GM21528 (cell line): ENCODE measurements at regions not wholly inside any gene's neighbourhood (a gene's known extent, or its start where the extent isn't known, plus 50 kb on each side); places are given as distances from the start of the nearest gene placed in this dataset.

ENCODE experiments used
- ATAC-seq: cut with Tn5 transposase; IDR thresholded peaks from one replicate; pipeline ENCODE4 v1.9.1; 2021; ENCODE audit warnings: mild to moderate bottlenecking, moderate library complexity; ENCODE audit not compliant: unreplicated experiment, low FRiP score

- ATAC-seq, result no peak
Measured at GRCh38 chr6:170179616-170180324, 111.1 kb downstream of the DLL1 start.

DNA sequence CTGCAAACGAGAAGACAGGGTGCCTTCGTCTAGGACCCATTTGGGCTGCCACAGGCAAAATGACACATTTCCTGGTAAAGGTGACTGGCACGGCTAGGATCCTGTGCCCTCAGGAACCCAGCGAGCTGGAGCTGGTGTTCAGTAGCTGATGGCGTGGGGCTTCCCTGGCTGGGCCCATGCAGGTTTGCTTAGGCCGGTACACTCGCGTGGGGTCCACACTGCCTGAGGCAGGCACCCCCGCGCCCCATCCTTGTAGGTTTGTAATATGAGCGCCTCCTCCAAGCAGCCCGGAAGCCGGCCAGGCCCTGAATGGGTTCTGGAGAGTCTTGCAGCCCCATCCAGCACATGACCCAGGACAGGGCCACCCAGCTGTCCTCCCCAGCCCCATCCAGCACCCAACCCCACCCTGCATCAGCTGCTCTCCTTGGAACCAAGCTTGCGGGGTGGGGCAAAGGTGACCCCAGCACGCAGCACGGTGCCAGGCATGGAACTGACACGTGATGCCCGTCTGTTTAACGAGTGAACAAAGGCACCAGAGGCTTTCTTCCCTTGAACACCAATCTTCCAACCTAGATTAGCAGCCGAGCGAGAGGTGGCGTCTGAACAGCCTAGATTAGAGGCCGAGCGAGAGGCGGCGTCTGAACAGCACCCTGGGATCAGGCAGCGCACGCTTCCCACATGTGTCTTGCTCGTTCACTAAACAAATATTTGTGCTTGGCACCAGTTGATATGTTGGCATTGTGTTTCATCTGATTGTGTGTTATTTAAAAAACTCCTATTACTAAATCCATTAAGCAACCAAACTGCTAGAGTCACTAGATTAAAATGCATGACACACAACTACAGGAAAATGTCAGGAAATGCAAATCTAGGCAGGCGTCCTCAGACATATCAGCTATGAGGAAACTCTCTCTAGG is 112.1 kb downstream of the DLL1 start:
- no peak for ATAC-seq

GRCh38 chr6:170177772-170178560 is 112.9 kb downstream of the DLL1 start:
- ATAC-seq, result no peak

DNA sequence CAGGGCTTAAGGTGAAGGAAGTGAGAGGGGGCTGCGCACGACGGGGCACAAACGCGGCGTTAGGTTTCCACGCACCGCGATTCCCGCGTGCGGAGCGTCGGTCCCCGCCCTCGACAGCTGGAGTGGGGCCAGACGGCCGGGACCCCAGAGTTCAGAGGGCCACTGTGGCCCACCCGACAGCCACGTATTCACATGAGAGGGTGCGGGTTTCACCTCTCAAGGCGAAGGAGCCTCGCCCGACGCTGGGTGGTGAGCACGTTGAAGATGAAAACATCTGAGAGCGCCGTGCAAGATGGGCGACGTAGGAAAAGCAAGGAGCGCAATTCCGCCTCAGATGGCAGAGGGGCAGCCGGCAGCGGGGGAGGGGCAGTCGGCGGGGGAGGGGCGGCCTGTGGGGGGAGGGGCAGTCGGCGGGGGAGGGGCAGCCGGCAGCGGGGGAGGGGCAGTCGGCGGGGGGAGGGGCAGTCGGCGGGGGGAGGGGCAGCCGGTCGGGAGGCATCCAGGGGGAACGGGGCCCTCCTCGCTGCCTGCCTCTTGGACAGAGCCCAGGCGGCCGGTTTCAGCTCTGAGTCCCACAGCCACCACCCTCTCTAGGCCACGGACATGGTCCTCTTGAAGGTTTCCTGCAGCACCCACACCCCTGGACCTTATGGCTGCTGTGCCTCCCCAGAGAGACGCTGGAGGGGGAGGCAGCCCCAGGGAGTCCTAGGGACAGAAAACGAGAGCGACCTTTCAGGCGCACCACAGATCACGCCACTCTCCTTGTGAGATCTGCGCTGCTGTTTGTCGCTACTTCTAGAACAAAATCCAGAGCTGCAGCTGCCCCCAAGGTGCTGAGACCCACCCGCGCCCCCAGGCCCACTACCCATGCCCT is 113.7 kb downstream of the DLL1 start:
- ATAC-seq, result no peak

DNA sequence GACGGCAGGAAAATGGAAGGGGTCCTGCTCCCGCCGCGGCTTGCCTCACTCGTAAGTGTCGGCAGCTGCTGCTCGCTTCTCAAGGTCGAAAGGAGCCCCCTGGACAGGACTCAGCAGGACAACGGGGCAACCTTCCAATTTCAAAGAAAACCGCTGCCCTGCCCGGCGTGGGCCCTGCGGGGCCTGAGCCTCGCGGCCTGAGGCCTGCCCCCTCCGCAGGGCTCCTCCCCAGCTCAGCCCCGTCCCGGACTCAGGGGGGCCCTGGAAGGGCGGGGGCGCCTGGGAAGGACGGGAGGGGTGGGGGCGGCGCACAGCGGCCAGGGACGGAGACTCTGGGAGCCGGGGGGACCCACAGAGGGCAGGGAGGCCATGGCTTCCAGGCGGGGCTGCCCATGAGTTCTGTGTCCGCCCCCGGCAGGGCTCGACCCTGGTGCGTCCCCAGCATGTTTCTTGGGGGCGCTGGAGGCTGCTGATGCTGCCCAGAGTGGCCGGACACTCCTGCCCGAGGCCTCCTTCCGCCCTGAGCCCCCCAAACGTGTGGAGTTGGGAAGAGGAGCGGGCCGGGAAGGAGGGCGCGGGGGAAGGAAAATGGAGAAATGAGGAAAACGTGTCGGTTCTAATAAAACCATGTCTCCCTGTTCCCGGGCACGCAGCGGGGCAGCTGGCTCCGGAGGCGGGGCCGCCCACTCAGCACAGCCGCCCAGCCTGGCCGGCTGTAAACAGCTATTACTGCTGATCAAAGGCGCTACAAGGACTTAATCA is 114.6 kb downstream of the DLL1 start:
- no peak for ATAC-seq

- ATAC-seq, result no peak
Measured at GRCh38 chr6:170175644-170176135, 115.2 kb downstream of the DLL1 start.

DNA sequence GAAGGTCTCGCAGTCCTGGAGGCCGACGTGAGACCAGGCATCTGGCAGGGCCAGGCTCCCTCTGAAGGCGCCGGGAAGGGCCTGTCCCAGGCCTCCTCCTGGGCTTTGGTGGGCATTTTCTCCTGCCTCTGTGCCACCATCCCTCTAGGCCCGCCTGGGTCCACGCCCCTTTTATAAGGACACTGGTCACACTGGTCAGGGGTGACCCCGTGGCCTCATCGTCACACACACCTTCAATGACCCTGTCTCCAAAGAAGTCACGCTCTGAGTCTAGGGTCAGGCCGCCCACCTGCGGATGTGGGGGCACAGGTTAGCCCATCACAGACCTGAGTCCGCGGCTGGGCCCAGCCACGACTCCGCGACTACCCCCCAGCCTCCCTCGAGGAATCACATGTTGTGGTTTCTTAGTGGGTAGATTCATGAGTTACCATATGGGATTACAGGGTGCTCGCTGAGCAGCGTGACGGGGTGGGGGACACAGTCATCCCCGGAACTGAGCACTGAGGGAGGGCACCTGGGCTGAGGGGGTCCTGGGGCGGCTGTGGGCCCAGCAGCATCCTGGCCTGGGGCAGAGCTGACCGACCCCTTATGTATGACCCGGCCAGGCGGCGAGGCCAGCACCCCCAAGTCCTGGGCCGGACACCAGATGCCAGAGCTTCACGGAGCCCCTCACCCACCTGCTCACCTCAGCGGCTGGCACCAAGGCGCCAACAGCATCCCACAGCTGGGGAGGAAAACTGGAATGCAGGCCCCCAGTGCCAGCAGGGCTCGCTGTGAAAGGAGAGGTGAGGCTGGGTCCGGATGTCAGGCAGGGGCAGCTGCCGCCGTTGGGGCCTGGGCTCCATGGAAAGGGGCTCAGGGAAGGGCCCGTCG is 115.9 kb downstream of the DLL1 start:
- ATAC-seq, result no peak

- no peak for ATAC-seq
Measured at GRCh38 chr6:170174124-170174770, 116.6 kb downstream of the DLL1 start.

DNA sequence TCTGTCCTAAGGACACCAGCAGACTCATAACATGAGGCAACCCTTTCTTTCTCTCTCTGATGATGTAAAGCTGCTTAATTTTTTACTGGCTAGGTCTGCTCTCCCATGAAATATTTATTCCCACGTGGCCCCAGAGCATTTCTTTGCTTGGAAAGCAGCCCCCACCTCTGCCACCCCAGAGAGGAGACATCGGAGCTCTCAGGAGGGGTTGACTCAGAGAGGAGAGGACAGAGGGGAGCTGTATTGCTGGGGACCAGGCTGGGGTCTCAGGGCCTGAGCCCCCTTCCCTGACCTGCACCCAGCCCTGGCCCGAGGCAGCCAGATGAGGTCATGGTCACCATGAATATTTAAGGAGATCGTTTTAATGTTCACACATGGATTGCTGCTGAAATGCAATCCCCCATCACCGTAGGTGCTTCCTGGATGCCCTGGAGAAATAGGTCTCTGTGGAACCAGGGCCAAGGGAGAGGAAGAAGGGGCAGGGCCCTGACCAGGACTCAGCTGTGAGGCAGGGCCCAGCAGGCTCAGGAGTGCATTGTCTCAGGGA is 117.5 kb downstream of the DLL1 start:
- no peak for ATAC-seq

GRCh38 chr6:170172825-170173256 is 118.0 kb downstream of the DLL1 start:
- ATAC-seq, result no peak

- no peak for ATAC-seq
Measured at GRCh38 chr6:170172392-170172791, 118.5 kb downstream of the DLL1 start.

GRCh38 chr6:170167657-170168159 is 123.2 kb downstream of the DLL1 start:
- ATAC-seq, result no peak

GRCh38 chr6:170166511-170167122 is 124.3 kb downstream of the DLL1 start:
- ATAC-seq, result no peak

DNA sequence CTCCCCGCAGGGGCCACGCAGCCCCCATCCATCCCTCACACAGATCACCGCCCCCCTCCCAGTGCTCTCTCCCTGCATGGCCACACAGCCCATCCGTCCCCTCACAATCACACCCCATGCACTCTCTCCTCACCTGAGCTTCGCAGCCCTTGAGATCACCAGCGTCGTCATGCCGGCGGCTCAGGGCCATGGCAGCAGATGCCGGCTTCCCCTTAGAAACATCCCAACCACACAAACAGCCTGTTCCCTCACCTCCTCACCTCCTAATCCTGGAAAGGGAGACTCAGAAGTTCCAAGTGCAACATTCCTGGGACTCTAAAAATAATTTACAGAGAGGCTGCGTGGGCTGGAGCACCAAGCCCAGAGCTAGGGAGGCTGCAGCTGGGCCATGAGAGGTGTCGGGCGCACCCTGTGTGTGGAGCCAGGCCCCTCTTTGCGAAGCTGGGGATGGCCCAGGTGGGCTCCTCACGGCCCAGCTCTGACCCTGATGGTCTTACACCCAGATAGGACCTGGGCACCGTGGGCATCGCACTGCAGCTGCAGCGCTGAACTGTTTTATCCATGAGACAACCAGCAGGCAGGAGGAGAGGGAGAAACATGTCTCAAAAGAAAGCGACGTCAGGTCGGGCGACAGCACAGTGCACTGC is 125.3 kb downstream of the DLL1 start:
- ATAC-seq, result no peak

GRCh38 chr6:170165085-170165470 is 125.8 kb downstream of the DLL1 start:
- ATAC-seq, result no peak

- no peak for ATAC-seq
Measured at GRCh38 chr6:170164271-170164900, 126.5 kb downstream of the DLL1 start.
